Chondrocyte (in vitro differentiated cells): ENCODE measurements at regions not wholly inside any gene's neighbourhood (a gene's known extent, or its start where the extent isn't known, plus 50 kb on each side); places are given as distances from the start of the nearest gene placed in this dataset.

Source experiments
- DNase-seq: peaks from one replicate; pipeline ENCODE4 v3.0.0; 2021; ENCODE audit warnings: mixed read lengths, low spot score
- H3K27ac Mint-ChIP-seq: one replicate; pipeline ENCODE4 v1.8.0; 2021; ENCODE audit warnings: mild to moderate bottlenecking, moderate library complexity, mixed read lengths; ENCODE audit not compliant: unreplicated experiment
- H3K27me3 Mint-ChIP-seq: 2 replicates; pipeline ENCODE4 v1.8.0; 2021; ENCODE audit warnings: low read depth, mixed read lengths
- H3K36me3 Mint-ChIP-seq: 2 replicates; pipeline ENCODE4 v1.8.0; 2021; ENCODE audit warnings: low read depth, mixed read lengths
- H3K4me1 Mint-ChIP-seq: 2 replicates; pipeline ENCODE4 v1.8.0; 2021; ENCODE audit warnings: low read depth, mild to moderate bottlenecking, mixed read lengths
- H3K4me3 Mint-ChIP-seq: one replicate; pipeline ENCODE4 v1.8.0; 2021; ENCODE audit warnings: mild to moderate bottlenecking, moderate library complexity, mixed read lengths; ENCODE audit not compliant: unreplicated experiment
- H3K9me3 Mint-ChIP-seq: 2 replicates; pipeline ENCODE4 v1.8.0; 2021; ENCODE audit warnings: low read depth, mixed read lengths
- TF ChIP-seq, protein P1 (sequence below): fragments of 200-600 bp; sonication (generic); IDR thresholded peaks from 2 replicates; pipeline ENCODE4 v1.5.0; 2021; ENCODE audit warnings: antibody characterized with exemption, mild to moderate bottlenecking, moderate library complexity

DNA sequence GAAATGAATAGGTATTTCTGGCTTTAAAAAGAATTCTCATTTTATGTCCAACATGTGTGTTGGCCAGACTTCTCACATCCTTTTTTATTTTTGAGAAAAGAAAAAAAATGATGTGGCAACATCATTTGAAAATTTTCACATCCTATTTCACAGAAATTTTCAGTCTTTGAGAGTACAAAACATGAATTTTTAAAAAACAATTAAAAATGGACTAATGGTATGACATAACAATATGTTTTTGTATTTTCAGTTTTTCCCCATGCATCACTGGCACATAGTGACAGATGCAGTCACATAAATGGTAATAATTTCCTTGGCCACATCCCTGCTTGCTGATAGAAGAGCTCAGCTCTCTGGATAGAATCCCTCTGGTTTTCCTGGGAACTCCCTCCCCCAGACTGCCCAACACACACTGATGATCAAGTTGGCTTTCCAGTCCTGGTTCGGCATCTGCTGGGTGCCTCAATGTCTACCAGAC, 188.5 kb upstream of the AGR3 start:
- TF ChIP-seq, protein P1, sequence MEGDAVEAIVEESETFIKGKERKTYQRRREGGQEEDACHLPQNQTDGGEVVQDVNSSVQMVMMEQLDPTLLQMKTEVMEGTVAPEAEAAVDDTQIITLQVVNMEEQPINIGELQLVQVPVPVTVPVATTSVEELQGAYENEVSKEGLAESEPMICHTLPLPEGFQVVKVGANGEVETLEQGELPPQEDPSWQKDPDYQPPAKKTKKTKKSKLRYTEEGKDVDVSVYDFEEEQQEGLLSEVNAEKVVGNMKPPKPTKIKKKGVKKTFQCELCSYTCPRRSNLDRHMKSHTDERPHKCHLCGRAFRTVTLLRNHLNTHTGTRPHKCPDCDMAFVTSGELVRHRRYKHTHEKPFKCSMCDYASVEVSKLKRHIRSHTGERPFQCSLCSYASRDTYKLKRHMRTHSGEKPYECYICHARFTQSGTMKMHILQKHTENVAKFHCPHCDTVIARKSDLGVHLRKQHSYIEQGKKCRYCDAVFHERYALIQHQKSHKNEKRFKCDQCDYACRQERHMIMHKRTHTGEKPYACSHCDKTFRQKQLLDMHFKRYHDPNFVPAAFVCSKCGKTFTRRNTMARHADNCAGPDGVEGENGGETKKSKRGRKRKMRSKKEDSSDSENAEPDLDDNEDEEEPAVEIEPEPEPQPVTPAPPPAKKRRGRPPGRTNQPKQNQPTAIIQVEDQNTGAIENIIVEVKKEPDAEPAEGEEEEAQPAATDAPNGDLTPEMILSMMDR = no peak
- H3K4me1 Mint-ChIP-seq = no peaks in the 10 kb centered on the region
- no peaks in the 10 kb centered on the region for H3K36me3 Mint-ChIP-seq
- H3K4me3 Mint-ChIP-seq = no peak overlapping the region
- H3K9me3 Mint-ChIP-seq = no peaks in the 10 kb centered on the region
- H3K27ac Mint-ChIP-seq = no peak overlapping the region
- H3K27me3 Mint-ChIP-seq = no peaks in the 10 kb centered on the region
- no peak for DNase-seq

DNA sequence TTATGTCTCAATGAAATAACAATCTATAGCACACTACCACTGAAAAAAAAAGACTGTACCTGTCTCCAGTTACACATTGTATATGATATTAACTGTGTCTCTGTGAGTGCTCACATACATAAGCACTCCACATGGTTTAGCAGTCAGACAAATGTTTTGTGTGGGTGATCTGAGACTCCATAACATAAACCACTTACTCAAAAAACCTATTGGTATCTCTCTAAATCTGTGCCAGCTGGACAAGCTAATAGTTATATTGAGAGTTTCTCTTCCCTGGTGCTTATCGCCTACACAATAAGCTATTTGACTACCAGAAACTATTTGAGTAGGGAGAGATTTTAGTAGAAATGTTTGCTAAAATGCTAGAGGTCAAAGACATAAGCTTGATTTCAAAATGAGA, 190.1 kb upstream of the AGR3 start:
- TF ChIP-seq, protein P1 = no peak
- Mint-ChIP-seq H3K4me3 (no peak overlapping the region), H3K4me1 (no peaks in the 10 kb centered on the region), H3K36me3 (no peaks in the 10 kb centered on the region), H3K9me3 (no peaks in the 10 kb centered on the region), H3K27me3 (no peaks in the 10 kb centered on the region), H3K27ac (no peak overlapping the region)
- DNase-seq = no peak

DNA sequence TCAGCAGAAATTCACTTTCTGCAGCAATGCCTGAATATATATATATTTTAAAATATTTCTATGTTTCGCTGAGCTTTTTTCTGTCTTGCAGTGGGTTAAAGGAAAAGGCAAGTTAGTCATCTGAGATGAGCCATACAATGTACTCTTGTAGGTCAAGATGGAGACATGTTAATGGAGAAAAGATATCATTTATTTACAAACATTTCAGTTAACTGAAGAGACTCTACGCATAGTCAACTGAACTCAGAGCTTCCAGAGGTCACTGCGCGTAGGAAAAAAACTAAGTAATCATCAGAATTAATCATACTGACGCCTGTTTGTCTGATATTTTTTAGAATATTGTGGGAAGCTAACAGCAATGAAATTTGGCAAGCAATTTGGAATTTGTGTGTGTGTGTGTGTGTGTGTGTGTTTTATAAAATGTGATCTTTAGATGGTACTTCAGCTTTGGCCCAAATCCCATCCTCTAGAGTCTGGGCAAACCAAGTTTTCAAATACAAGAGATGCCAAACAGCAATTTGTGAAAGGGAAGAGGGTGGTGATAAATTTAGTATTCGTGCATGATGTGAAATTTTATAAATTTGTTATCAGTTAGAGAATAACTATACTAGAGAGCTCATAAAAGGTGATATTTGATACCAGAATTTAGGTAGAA, 193.9 kb upstream of the AGR3 start:
- H3K4me1 Mint-ChIP-seq = no peaks in the 10 kb centered on the region
- no peak for DNase-seq
- TF ChIP-seq, protein P1 = no peak
- H3K9me3 Mint-ChIP-seq = no peaks in the 10 kb centered on the region
- H3K36me3 Mint-ChIP-seq = no peaks in the 10 kb centered on the region
- no peak overlapping the region for H3K27ac Mint-ChIP-seq
- H3K4me3 Mint-ChIP-seq = no peak overlapping the region
- no peaks in the 10 kb centered on the region for H3K27me3 Mint-ChIP-seq

DNA sequence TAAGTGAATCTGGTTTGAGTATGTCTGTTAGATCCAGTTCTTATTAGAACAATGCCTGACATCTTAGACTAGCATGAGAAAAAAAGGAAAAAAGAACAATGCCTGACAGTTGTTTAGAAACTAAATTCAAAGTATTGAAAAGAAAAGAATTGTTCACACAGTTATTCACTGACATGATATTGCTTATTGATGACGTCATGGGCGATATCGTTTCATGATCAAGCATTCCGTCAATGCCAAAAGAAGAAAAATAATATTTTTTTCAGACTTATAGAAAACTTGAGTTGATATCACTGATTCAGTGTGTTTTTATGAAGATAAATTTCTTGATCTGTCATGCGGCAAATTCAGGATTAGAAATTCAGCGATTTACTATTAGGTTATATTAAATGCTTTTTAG, 196.5 kb upstream of the AGR3 start:
- Mint-ChIP-seq H3K4me1 (no peaks in the 10 kb centered on the region), H3K9me3 (peaks cover 4% of the 10 kb centered on the region), H3K36me3 (no peaks in the 10 kb centered on the region), H3K27ac (no peak overlapping the region), H3K27me3 (no peaks in the 10 kb centered on the region), H3K4me3 (no peak overlapping the region)
- DNase-seq = no peak
- TF ChIP-seq, protein P1 = no peak

DNA sequence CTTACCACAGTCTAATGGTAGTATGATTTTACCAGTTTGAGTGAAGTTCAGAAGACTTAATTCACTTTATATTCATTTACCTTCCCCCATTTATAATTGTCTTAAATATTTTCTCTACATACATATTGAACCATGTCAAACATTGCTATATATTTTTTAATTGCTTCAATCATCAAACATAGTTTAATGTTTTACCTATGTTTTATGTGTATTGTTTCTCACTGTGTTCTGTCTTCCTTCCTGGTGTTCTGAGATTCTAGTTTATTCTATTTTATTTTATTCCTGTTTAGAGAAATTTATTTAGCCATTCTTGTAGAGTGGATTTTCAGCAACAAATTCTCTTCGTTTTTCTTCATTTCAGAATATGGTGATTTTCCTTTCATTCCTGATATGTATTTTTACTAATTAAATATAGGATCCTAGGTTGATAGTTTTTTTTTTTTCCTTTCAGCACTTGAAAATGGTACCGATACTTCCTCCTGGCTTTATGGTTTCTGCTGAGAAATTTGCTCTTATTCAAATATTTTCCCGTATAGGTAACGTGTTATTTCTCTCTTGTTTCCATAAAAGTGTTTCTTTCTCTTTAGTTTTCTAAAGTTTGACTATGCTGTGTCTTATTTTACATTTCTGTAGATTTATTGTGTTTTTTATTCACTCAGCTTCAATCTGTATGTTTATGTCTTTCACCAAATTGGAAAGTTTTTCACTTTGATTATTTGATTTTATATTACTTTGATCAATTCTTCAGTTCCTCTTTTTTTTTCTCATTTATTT, 201.8 kb upstream of the AGR3 start:
- TF ChIP-seq, protein P1 = no peak

More for the DNA sequence above, 201.8 kb upstream of the AGR3 start:
- H3K9me3 Mint-ChIP-seq = peaks cover 10% of the 10 kb centered on the region
- DNase-seq = no peak
- H3K27me3 Mint-ChIP-seq = no peaks in the 10 kb centered on the region
- H3K36me3 Mint-ChIP-seq = no peaks in the 10 kb centered on the region
- no peak overlapping the region for H3K27ac Mint-ChIP-seq
- no peak overlapping the region for H3K4me3 Mint-ChIP-seq
- peaks cover 5% of the 10 kb centered on the region for H3K4me1 Mint-ChIP-seq
